BE2C (cell line): ENCODE measurements at regions not wholly inside any gene's neighbourhood (a gene's known extent, or its start where the extent isn't known, plus 50 kb on each side); places are given as distances from the start of the nearest gene placed in this dataset.
"Not testable (repeated sequence)": the region's sequence is repeated elsewhere in the genome, so short reads cannot be mapped to it uniquely, and the experiment has no call there.

Experiments
- DNase-seq: peaks from one replicate; pipeline ENCODE4 v3.0.0-alpha.2; 2020
- H3K27me3 ChIP-seq: fragments of 250-450 bp; sonication (Bioruptor Pico); 2 replicates; pipeline ENCODE4 v1.5.1; 2020; ENCODE audit warnings: mild to moderate bottlenecking
- H3K36me3 ChIP-seq: fragments of 250-450 bp; sonication (Bioruptor Pico); 2 replicates; pipeline ENCODE4 v1.5.1; 2020; ENCODE audit warnings: mild to moderate bottlenecking
- H3K4me1 ChIP-seq: fragments of 250-450 bp; sonication (Bioruptor Pico); 2 replicates; pipeline ENCODE4 v1.5.1; 2020
- H3K4me3 ChIP-seq: 2 replicates; pipeline ENCODE4 v1.5.1; 2011; ENCODE audit warnings: low read depth, low read length
- H3K9me3 ChIP-seq: fragments of 250-450 bp; sonication (Bioruptor Pico); 2 replicates; pipeline ENCODE4 v1.5.1; 2020
- CTCF ChIP-seq: IDR thresholded peaks from 2 replicates; pipeline ENCODE4 v1.5.1; 2012; ENCODE audit warnings: mild to moderate bottlenecking, low read depth, low read length

GRCh38 chr4:17232566-17233253 lies 279.2 kb downstream of the QDPR start:
- Histone ChIP-seq H3K27me3 (no peaks in the 10 kb centered on the region), H3K4me3 (peak overlapping the region; percentile 13; the same call in 1 of the 2 replicates), H3K36me3 (no peaks in the 10 kb centered on the region), H3K4me1 (peaks cover 35% of the 10 kb centered on the region), H3K9me3 (no peaks in the 10 kb centered on the region)
- TF ChIP-seq CTCF, result no peak
- peak; percentile 82 for DNase-seq

GRCh38 chr4:17231880-17232475 lies 279.9 kb downstream of the QDPR start:
- peak; percentile 85 for DNase-seq
- H3K27me3 ChIP-seq, H3K36me3 ChIP-seq, H3K9me3 ChIP-seq: not testable (repeated sequence)
- H3K4me3 ChIP-seq, result peak overlapping the region; percentile 13; the same call in 1 of the 2 replicates
- peaks cover 35% of the 10 kb centered on the region for H3K4me1 ChIP-seq

- Histone ChIP-seq H3K4me1 (peaks cover 30% of the 10 kb centered on the region), H3K9me3 (no peaks in the 10 kb centered on the region), H3K4me3 (no peak overlapping the region), H3K27me3 (no peaks in the 10 kb centered on the region), H3K36me3 (no peaks in the 10 kb centered on the region)
- no peak for DNase-seq
- TF ChIP-seq CTCF, result no peak
Measured at GRCh38 chr4:17230727-17231126, 281.2 kb downstream of the QDPR start.

- Histone ChIP-seq H3K27me3 (no peaks in the 10 kb centered on the region), H3K4me1 (peaks cover 13% of the 10 kb centered on the region), H3K36me3 (no peaks in the 10 kb centered on the region), H3K9me3 (no peaks in the 10 kb centered on the region), H3K4me3 (no peak overlapping the region)
- no peak for DNase-seq
- TF ChIP-seq CTCF, result no peak
Measured at GRCh38 chr4:17220816-17221215, 291.1 kb downstream of the QDPR start.

- no peaks in the 10 kb centered on the region for H3K36me3 ChIP-seq
- DNase-seq, result peak; percentile 49
- H3K4me3 ChIP-seq, result no peak overlapping the region
- no peak for TF ChIP-seq CTCF
- H3K9me3 ChIP-seq, result no peaks in the 10 kb centered on the region
- peaks cover 13% of the 10 kb centered on the region for H3K4me1 ChIP-seq
- H3K27me3 ChIP-seq, result no peaks in the 10 kb centered on the region
Measured at GRCh38 chr4:17218786-17219185, 293.1 kb downstream of the QDPR start.

GRCh38 chr4:17206829-17207801 lies 304.8 kb downstream of the QDPR start:
- Histone ChIP-seq H3K4me3 (no peak overlapping the region), H3K36me3 (no peaks in the 10 kb centered on the region), H3K4me1 (no peaks in the 10 kb centered on the region), H3K9me3 (no peaks in the 10 kb centered on the region), H3K27me3 (no peaks in the 10 kb centered on the region)
- no peak for DNase-seq
- TF ChIP-seq CTCF, result no peak
